Naive thymus-derived CD8-positive, alpha-beta T cell (primary cell): ENCODE measurements at regions not wholly inside any gene's neighbourhood (a gene's known extent, or its start where the extent isn't known, plus 50 kb on each side); places are given as distances from the start of the nearest gene placed in this dataset.

Source experiments
- ATAC-seq, 2 donors: fragments of 150-1000 bp; cut with Tn5 transposase in 1 of 2; sonication (Bioruptor Pico), chemical (Tn5 transposase) in 1 of 2; 1 replicate in 1 of 2; 2 replicates in 1 of 2; pipeline ENCODE4 v1.10.0; 2021; ENCODE audit warnings: mild to moderate bottlenecking in 2 of 2, moderate library complexity in 2 of 2
- POLR2A ChIA-PET: fragments of 350-600 bp; sonication (Branson Sonifier 250); formaldehyde crosslinking; loops from one replicate; lab custom pipeline; 2021; ENCODE audit warnings: antibody characterized with exemption; lab: Charles Lee
- DNase-seq, 10 donors: peaks; one replicate each; pipeline versions ENCODE4 v3.0.0 to v3.0.0-alpha.2; 2020 to 2022
- H3K27ac Mint-ChIP-seq, 10 donors: one replicate each; pipeline ENCODE4 v1.8.0; 2020 to 2022; ENCODE audit warnings: mild to moderate bottlenecking in 10 of 10, mixed read lengths in 10 of 10, moderate library complexity in 4 of 10, inconsistent platforms in 1 of 10
- H3K27me3 Mint-ChIP-seq, 5 donors: one replicate each; pipeline ENCODE4 v1.8.0; 2021 to 2022; ENCODE audit warnings: mixed read lengths in 5 of 5
- H3K36me3 Mint-ChIP-seq, 3 donors: one replicate each; pipeline ENCODE4 v1.8.0; 2020 to 2022; ENCODE audit warnings: mixed read lengths in 3 of 3, mild to moderate bottlenecking in 2 of 3, inconsistent platforms in 1 of 3
- H3K4me1 Mint-ChIP-seq, 4 donors: one replicate each; pipeline ENCODE4 v1.8.0; 2021 to 2022; ENCODE audit warnings: mixed read lengths in 4 of 4
- H3K4me3 Mint-ChIP-seq, 10 donors: one replicate each; pipeline ENCODE4 v1.8.0; 2020 to 2022; ENCODE audit warnings: mild to moderate bottlenecking in 10 of 10, mixed read lengths in 10 of 10, moderate library complexity in 6 of 10, inconsistent platforms in 1 of 10
- H3K9me3 Mint-ChIP-seq, 9 donors: one replicate each; pipeline ENCODE4 v1.8.0; 2020 to 2022; ENCODE audit warnings: mixed read lengths in 9 of 9, mild to moderate bottlenecking in 3 of 9, inconsistent platforms in 1 of 9, moderate library complexity in 1 of 9

DNA sequence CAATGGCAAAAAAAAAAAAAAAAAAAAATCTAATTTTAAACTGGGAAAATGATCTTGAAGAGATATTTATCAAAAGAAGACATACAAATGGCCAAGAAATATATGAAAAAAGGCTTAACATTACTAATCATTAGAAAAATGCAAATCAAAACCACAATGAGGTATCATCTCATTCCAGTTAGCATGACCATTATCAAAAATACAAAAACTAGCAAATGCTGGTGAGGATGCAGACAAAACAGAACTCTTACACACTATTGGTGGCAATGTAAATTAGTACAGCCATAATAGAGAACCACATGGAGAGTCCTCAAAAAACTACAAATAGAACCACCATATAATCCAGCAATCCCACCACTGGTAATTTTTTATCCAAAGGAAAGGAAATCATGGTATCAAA is 489.6 kb downstream of the TNS3 start:
- no peaks in the 10 kb centered on the region for H3K4me1 Mint-ChIP-seq
- peaks cover 4 to 27% (median 17%) of the 10 kb centered on the region in 5 donors for H3K27me3 Mint-ChIP-seq
- DNase-seq (no peak), ATAC-seq (no peak)
- no peak overlapping the region for H3K4me3 Mint-ChIP-seq
- no peak overlapping the region for H3K27ac Mint-ChIP-seq
- H3K36me3 Mint-ChIP-seq: no peaks in the 10 kb centered on the region
- POLR2A ChIA-PET: no interaction called here
- no peaks in the 10 kb centered on the region for H3K9me3 Mint-ChIP-seq

DNA sequence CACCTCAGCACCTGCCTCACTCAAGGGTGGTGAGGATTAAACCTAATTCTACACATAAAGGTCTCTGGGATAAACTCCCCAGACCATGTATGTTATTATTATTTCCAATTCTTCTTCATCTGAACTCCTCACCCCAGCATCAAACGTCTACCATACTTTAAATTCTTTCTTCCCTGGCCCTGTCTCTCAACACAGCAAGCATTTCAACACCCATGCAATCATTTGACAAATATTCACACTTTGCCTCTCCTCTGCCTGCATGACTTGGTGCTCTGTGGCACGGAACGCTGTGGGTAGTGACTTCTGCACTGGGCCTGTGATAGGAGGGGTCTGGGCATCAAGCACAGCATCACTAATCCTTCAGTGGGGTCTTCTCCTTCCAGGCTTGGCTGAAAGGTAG is 490.8 kb downstream of the TNS3 start:
- H3K36me3 Mint-ChIP-seq: no peaks in the 10 kb centered on the region
- POLR2A ChIA-PET: no interaction called here
- no peaks in the 10 kb centered on the region for H3K9me3 Mint-ChIP-seq
- no peak for DNase-seq
- H3K27me3 Mint-ChIP-seq: peaks cover 4 to 24% (median 17%) of the 10 kb centered on the region in 5 donors
- ATAC-seq: no peak
- H3K4me1 Mint-ChIP-seq: no peaks in the 10 kb centered on the region
- no peak overlapping the region for H3K4me3 Mint-ChIP-seq
- no peak overlapping the region for H3K27ac Mint-ChIP-seq

DNA sequence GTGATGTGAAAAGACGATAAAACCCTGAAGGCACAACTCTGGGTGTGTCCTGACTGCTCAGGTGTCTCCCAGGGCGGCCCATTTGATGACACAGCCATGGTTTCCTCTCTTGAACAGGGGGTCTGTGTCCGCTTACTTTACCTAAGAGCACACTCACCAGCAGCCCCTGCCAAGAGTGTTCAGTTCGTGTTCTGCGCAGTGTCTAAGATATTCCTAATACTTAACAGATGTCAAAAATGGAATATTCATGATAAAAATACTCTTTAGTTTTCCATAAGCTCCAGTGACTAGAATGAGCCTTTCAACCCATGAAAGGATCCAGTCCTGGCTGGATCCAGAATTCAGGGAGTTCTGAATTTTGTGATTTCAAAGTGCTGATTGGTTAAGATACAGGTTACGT is 492.4 kb downstream of the TNS3 start:
- no peaks in the 10 kb centered on the region for H3K36me3 Mint-ChIP-seq
- H3K4me3 Mint-ChIP-seq: no peak overlapping the region
- no peak for ATAC-seq

DNA sequence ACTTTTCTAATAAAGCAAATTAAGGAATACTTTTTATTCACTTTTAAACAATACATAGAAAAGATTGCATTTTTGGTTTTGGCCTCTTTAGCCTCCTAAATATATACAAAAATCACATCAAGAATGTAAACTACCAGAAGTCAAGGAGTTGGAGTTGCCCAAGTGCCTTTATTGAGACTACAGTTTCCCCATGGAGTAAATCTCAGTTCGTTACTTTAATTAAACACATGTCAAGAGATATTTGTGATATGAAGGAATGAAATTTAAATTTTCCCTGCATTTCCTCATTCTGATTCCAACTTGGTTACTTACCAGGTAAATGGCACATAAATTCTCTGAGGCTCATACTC is 492.9 kb downstream of the TNS3 start:
- ATAC-seq (no peak), DNase-seq (no peak)
- Mint-ChIP-seq H3K27ac (no peak overlapping the region), H3K9me3 (no peaks in the 10 kb centered on the region), H3K4me3 (no peak overlapping the region), H3K27me3 (peaks cover 4 to 22% (median 14%) of the 10 kb centered on the region in 5 donors), H3K36me3 (no peaks in the 10 kb centered on the region), H3K4me1 (no peaks in the 10 kb centered on the region)
- POLR2A ChIA-PET: no interaction called here

More for the DNA sequence above, 492.4 kb downstream of the TNS3 start:
- Mint-ChIP-seq H3K27ac (no peak overlapping the region), H3K4me1 (no peaks in the 10 kb centered on the region), H3K9me3 (no peaks in the 10 kb centered on the region), H3K27me3 (peaks cover 4 to 22% (median 17%) of the 10 kb centered on the region in 5 donors)
- POLR2A ChIA-PET: no interaction called here
- no peak for DNase-seq

DNA sequence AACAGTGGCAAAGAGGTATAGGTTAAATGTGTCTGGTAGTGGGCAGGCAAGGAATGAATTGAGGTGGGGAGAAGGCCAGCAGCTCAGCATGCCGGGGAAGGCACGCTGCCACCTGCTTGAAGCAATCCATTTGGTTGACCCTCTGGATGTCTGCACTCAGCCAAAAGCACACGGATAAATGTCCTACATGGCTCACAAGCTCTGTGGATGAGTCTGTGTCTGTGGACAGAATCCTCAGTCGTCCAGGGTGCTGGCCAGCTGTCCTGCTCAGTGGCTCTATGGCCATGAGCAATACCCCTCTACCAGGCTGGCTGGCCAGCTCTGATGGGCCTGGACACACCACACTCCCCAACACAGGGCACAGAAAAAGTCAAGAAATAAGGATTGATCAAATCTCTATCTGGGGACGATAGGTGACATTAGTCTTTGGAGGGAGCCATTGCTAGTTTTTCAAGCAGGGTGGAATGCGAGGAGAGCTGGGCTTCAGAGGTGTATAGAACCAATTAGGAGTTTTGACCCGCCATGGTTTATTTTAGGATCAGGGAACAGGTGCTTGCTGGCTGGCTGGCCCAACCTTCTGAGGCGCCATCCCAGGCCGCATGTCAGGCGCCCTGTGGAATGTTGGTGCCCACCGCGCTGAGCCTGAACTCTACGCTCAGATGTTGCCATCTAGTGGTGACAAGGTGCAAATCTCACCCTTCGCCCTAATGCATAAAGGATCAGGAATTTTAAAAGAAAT is 493.4 kb downstream of the TNS3 start:
- ATAC-seq (peak in 1 of 2 donors; percentile 56), DNase-seq (peak in 4 of 10 donors; percentile 18 to 31 (median 21))
- POLR2A ChIA-PET: no interaction called here

DNA sequence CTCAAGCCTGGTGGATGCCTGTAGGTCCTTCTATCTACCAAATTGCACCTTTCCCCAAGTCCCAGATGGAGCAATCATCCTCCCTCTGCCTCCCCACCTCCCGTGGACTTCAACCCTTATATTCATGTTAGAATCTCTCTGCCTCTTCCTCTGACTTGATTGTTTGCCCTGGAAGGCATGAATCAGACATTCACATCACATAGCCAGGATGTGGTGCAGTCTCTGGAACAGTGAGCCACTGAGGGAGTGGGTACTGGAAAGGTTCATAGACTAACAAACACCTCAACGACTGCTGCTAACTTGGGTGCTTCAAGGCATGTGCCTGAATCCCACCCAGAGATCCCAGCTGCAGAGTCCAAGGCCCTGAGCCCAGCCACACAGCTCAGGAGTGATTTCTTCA is 494.0 kb downstream of the TNS3 start:
- Mint-ChIP-seq H3K9me3 (no peaks in the 10 kb centered on the region), H3K36me3 (no peaks in the 10 kb centered on the region), H3K27me3 (peaks cover 4 to 22% (median 12%) of the 10 kb centered on the region in 5 donors), H3K4me1 (no peaks in the 10 kb centered on the region), H3K4me3 (no peak overlapping the region), H3K27ac (no peak overlapping the region)
- no peak for DNase-seq
- ATAC-seq: no peak
- POLR2A ChIA-PET: no interaction called here

More for the DNA sequence above, 493.4 kb downstream of the TNS3 start:
- H3K4me1 Mint-ChIP-seq: no peaks in the 10 kb centered on the region
- peaks cover 4 to 22% (median 12%) of the 10 kb centered on the region in 5 donors for H3K27me3 Mint-ChIP-seq
- no peaks in the 10 kb centered on the region for H3K36me3 Mint-ChIP-seq
- no peak overlapping the region for H3K27ac Mint-ChIP-seq
- no peak overlapping the region for H3K4me3 Mint-ChIP-seq
- H3K9me3 Mint-ChIP-seq: no peaks in the 10 kb centered on the region

DNA sequence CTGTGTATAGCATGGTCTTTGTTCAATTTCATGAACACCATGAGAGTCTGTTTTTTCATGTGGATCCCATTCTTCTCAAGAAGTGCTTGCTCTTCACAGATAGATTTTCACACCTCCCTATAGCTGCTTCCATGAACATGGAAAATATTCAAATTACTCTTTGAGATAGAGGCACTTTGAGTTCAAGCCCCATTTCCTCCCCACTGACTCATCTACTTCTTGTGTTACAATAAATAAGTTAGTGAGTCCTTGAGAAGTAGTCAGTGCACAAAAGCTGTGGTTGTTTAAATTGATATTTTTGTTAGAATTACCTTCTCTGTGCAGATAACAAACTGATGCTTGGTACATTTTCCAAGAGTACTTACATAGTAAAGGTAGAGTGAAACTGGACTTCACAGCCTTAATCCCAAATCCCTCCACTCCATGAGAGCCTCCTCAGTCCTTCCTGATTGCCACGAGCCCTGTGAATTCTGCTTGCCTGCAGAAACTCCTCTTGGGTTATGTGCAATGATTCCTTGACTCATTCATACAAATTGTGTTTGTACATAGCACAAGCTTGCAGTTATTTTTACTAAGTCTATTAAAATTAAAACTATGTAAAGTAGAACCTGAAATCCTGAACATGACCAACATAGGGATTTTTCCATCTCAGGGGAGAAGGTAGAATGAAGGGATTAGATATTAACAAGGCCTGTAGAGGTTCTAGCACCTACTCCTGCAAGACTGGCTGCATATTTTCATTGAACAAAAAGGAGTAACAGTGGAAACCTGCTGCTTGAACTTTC is 496.2 kb downstream of the TNS3 start:
- Mint-ChIP-seq H3K36me3 (no peaks in the 10 kb centered on the region), H3K27ac (no peak overlapping the region), H3K4me3 (no peak overlapping the region), H3K27me3 (peaks cover 4 to 9% (median 7%) of the 10 kb centered on the region in 5 donors), H3K9me3 (no peaks in the 10 kb centered on the region), H3K4me1 (no peaks in the 10 kb centered on the region)
- DNase-seq (no peak), ATAC-seq (no peak)
- POLR2A ChIA-PET: no interaction called here

DNA sequence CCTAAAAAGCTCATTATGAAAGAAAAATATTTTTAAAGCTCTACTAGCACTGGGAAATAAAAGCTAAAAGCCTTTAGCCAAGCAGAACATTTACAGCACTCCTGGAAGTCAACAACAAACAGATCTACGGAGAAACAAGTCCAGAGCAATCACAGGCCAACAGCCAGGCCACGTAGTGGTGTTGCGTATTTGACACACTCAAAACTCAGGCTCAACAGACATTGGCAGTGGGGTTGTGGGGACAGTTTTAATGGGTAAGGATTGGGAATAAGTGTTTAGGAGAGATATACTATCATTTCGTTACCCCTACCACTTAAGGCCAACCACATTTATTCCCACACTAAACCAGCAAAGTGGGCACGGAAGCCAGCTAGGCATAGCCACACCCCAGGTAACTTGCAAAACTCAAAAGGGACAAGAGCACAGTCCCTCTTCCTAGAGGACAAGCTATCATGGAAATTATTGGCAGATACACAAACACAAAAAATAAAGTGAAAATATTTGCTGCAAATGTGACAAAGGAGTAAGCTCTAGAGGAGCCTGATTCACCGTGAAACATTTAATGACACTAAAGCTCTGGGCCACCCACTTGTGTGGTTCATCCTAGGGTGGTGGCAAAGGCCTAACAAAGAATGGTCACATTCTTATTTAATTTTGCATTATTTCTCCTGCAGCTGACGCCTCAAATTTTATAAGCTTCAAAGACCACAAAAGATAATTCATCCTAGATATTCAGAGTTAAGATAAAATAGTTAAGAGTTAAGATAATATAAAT is 498.2 kb downstream of the TNS3 start:
- Mint-ChIP-seq H3K4me3 (no peak overlapping the region), H3K4me1 (no peaks in the 10 kb centered on the region), H3K36me3 (no peaks in the 10 kb centered on the region), H3K27ac (no peak overlapping the region), H3K27me3 (peaks cover 0 to 12% (median 8%) of the 10 kb centered on the region in 5 donors), H3K9me3 (no peaks in the 10 kb centered on the region)
- ATAC-seq: no peak
- no peak for DNase-seq
- POLR2A ChIA-PET: no interaction called here

DNA sequence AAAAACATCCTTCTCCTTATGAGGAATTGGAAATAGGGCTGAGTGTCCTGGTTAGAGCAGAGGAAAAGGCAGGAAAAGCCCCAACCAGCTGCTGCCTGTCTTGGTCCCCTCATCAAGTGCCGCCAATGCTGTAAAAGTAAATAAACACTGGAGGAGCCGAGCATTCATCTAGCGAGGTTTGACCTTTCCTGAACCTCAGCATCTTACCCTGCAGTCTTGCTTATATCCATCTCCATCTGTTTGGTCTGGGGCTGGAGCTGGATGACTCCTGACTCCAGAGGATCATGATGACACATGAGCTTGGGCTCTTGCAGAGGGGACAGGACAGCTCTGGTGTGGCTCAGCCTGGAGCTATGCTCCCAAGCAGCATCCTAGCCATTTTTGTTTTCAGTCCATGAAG is 501.1 kb downstream of the TNS3 start:
- H3K27ac Mint-ChIP-seq: no peak overlapping the region
- peaks cover 0 to 12% (median 6%) of the 10 kb centered on the region in 5 donors for H3K27me3 Mint-ChIP-seq
- POLR2A ChIA-PET: no interaction called here
- no peak overlapping the region for H3K4me3 Mint-ChIP-seq
- no peaks in the 10 kb centered on the region for H3K4me1 Mint-ChIP-seq
- H3K9me3 Mint-ChIP-seq: no peaks in the 10 kb centered on the region
- no peak for DNase-seq
- no peaks in the 10 kb centered on the region for H3K36me3 Mint-ChIP-seq
- ATAC-seq: no peak

DNA sequence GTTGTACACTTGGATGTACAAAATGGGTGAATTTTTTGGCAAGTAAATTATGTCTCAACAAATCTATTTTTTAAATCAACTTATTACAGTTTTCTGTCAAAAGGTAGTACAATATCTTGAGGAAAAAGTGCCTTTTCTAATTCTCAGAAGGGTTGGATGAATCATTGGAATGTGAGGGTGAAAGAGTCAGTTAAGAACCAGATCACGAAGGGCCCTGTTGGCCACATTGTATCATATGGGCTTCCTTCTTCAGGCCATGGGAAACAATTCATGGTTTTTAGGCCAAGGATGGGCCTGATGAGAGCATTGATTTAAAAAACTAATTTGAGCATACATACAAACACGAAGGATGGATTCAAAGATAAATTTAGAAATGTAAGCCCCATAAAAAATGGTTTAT is 503.7 kb downstream of the TNS3 start:
- Mint-ChIP-seq H3K9me3 (peaks cover 0 to 2% (median 0%) of the 10 kb centered on the region in 9 donors), H3K4me1 (peaks cover 0 to 2% (median 0%) of the 10 kb centered on the region in 4 donors), H3K36me3 (no peaks in the 10 kb centered on the region), H3K27me3 (peaks cover 0 to 15% (median 8%) of the 10 kb centered on the region in 5 donors), H3K27ac (no peak overlapping the region), H3K4me3 (no peak overlapping the region)
- ATAC-seq (no peak), DNase-seq (no peak)
- POLR2A ChIA-PET: no interaction called here

DNA sequence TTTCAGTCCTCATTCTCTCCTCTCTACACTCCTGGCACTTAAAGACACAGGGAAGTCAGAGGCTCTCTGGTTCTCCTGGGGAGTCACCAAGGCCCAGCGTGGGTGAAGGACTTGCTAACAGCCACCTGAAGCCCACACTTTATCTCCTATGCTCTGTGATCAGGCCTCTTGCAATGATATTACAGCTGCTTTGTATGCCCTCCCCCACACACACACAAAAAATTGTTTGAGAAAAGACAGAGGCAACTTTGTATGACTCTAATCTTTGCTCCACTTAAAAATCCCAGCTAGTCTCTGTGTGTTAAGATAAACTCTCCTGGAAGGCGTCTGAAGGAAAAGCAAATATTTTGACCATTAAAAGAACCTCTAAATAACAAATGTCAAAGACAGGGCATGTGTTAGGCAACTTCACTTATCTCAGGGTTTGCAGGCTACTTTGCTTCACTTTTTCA is 507.2 kb downstream of the TNS3 start:
- DNase-seq: no peak
- no peak overlapping the region for H3K4me3 Mint-ChIP-seq
- POLR2A ChIA-PET: no interaction called here
- H3K27me3 Mint-ChIP-seq: peaks cover 0 to 9% (median 3%) of the 10 kb centered on the region in 5 donors
- H3K36me3 Mint-ChIP-seq: no peaks in the 10 kb centered on the region
- no peak for ATAC-seq
- H3K27ac Mint-ChIP-seq: no peak overlapping the region
- H3K9me3 Mint-ChIP-seq: peaks cover 0 to 2% (median 0%) of the 10 kb centered on the region in 9 donors
- peaks cover 0 to 3% (median 1%) of the 10 kb centered on the region in 4 donors for H3K4me1 Mint-ChIP-seq

DNA sequence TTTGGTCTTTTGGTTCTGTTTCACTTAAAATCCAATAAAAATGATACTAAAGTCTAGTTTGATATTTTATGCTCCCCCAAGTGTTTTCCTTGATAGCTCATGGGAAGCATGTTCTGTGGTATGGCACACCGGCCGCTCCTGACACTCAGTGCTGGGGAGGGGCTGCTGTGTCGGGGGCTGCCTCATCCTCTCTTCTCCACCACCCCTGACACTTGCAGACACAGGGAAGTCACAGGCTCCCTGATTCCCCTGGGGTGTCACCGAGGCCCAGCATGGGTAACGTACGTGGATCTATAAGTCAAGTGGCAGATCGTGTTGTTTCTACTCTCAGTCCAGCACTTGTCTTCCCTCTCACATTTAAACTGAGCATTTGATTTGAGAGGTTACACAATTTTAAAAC is 508.6 kb downstream of the TNS3 start:
- Mint-ChIP-seq H3K36me3 (no peaks in the 10 kb centered on the region), H3K9me3 (peaks cover 0 to 2% (median 0%) of the 10 kb centered on the region in 9 donors)

DNA sequence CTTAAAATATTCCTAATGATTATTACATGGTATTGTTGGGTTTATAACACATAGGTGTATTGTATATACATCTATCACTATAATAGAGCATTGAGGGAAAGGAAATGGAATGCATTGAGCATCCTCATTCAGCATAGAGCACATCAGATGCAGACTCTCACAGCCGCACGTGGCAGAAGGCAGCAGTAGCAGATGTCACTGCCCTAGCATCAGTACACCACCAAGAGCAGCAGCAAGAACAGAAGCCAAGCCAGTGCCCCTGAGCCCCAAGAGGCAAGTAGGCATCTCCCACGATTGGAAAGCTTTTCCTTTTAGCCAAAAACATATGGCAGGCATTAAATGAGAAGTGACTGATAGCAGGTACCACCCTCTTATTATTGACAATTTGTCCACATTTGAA is 510.0 kb downstream of the TNS3 start:
- H3K9me3 Mint-ChIP-seq: peaks cover 0 to 2% (median 0%) of the 10 kb centered on the region in 9 donors
- DNase-seq (no peak), ATAC-seq (no peak)
- POLR2A ChIA-PET: no interaction called here
- H3K36me3 Mint-ChIP-seq: no peaks in the 10 kb centered on the region
- H3K4me1 Mint-ChIP-seq: peaks cover 0 to 3% (median 1%) of the 10 kb centered on the region in 4 donors
- H3K27ac Mint-ChIP-seq: no peak overlapping the region
- H3K4me3 Mint-ChIP-seq: no peak overlapping the region
- peaks cover 0 to 5% (median 3%) of the 10 kb centered on the region in 5 donors for H3K27me3 Mint-ChIP-seq

More for the DNA sequence above, 508.6 kb downstream of the TNS3 start:
- Mint-ChIP-seq H3K27ac (no peak overlapping the region), H3K4me3 (no peak overlapping the region), H3K27me3 (peaks cover 0 to 3% (median 0%) of the 10 kb centered on the region in 5 donors), H3K4me1 (peaks cover 0 to 3% (median 1%) of the 10 kb centered on the region in 4 donors)
- POLR2A ChIA-PET: no interaction called here
- ATAC-seq (no peak), DNase-seq (no peak)
